Gastrocnemius medialis (tissue), 4 donors: ENCODE measurements at regions not wholly inside any gene's neighbourhood (a gene's known extent, or its start where the extent isn't known, plus 50 kb on each side); places are given as distances from the start of the nearest gene placed in this dataset.

Experiments
- POLR2A ChIP-seq, 2 donors: fragments of 450-650 bp; IDR thresholded peaks; one replicate each; pipeline ENCODE4 v1.6.1; 2017; ENCODE audit warnings: antibody characterized with exemption in 2 of 2, mild to moderate bottlenecking in 2 of 2, moderate library complexity in 2 of 2
- TF ChIP-seq, protein P1 (sequence below), 5 experiments: fragments of 450-650 bp in 3 of 5; fragments of 200-600 bp in 2 of 5; sonication (generic) in 2 of 5; IDR thresholded peaks in 4 of 5; conservative IDR thresholded peaks in 1 of 5; 1 replicate in 4 of 5; 2 replicates in 1 of 5; pipeline ENCODE4 v1.5.1; 2016 to 2019; ENCODE audit warnings: antibody characterized with exemption in 5 of 5, mild to moderate bottlenecking in 3 of 5, moderate library complexity in 3 of 5

GRCh38 chr5:82586661-82587310 lies 308.6 kb upstream of the RPS23 start:
- TF ChIP-seq, protein P1, sequence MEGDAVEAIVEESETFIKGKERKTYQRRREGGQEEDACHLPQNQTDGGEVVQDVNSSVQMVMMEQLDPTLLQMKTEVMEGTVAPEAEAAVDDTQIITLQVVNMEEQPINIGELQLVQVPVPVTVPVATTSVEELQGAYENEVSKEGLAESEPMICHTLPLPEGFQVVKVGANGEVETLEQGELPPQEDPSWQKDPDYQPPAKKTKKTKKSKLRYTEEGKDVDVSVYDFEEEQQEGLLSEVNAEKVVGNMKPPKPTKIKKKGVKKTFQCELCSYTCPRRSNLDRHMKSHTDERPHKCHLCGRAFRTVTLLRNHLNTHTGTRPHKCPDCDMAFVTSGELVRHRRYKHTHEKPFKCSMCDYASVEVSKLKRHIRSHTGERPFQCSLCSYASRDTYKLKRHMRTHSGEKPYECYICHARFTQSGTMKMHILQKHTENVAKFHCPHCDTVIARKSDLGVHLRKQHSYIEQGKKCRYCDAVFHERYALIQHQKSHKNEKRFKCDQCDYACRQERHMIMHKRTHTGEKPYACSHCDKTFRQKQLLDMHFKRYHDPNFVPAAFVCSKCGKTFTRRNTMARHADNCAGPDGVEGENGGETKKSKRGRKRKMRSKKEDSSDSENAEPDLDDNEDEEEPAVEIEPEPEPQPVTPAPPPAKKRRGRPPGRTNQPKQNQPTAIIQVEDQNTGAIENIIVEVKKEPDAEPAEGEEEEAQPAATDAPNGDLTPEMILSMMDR (IDR thresholded peaks at IDR 0.05 in 4 of 5, conservative IDR thresholded peaks at IDR 0.05 in 1 of 5) = no peak
- TF ChIP-seq POLR2A (IDR thresholded peaks at IDR 0.05) = no peak
